Tibial nerve (tissue), 3 donors: ENCODE measurements at regions not wholly inside any gene's neighbourhood (a gene's known extent, or its start where the extent isn't known, plus 50 kb on each side); places are given as distances from the start of the nearest gene placed in this dataset.

Source experiments
- CTCF ChIP-seq, 5 experiments: fragments of 200-600 bp in 3 of 5; fragments of 450-650 bp in 2 of 5; sonication (generic) in 3 of 5; IDR thresholded peaks; one replicate each; pipeline ENCODE4 v1.5.1; 2016 to 2019; ENCODE audit warnings: antibody characterized with exemption in 5 of 5, mild to moderate bottlenecking in 3 of 5, moderate library complexity in 2 of 5
- POLR2A ChIP-seq, 2 donors: fragments of 450-650 bp; IDR thresholded peaks; one replicate each; pipeline ENCODE4 v1.6.1; 2017; ENCODE audit warnings: antibody characterized with exemption in 2 of 2, mild to moderate bottlenecking in 2 of 2, moderate library complexity in 2 of 2

GRCh38 chr2:236688157-236688556 lies 118.5 kb downstream of the ACKR3 start:
- TF ChIP-seq CTCF (IDR thresholded peaks at IDR 0.05) = no peak
- TF ChIP-seq POLR2A (IDR thresholded peaks at IDR 0.05) = no peak
